ENCODE measurements at regions not wholly inside any gene's neighbourhood (a gene's known extent, or its start where the extent isn't known, plus 50 kb on each side); places are given as distances from the start of the nearest gene placed in this dataset.

GRCh38 chr13:93045836-93046235, 180.8 kb upstream of the GPC6 start:
- H3F3A ChIP-seq (replicated peaks; ENCODE audit: insufficient read depth), result no peaks in the 10 kb centered on the region
- H3K4me3 ChIP-seq (ENCODE audit: low read depth in 2 of 2, low read length in 1 of 2), result no peak overlapping the region
- no peak for TF ChIP-seq YY1 (IDR thresholded peaks at IDR 0.05; ENCODE audit: low read depth)
- TF ChIP-seq TCF12 (IDR thresholded peaks at IDR 0.05), result no peak
- no peak for TF ChIP-seq EZH2phosphoT487 (IDR thresholded peaks at IDR 0.05; ENCODE audit: borderline replicate concordance, low read depth)
- TF ChIP-seq GABPA (IDR thresholded peaks at IDR 0.05; ENCODE audit: low read depth), result no peak
- no peak for TF ChIP-seq FOSL2 (IDR thresholded peaks at IDR 0.05; ENCODE audit: borderline replicate concordance, low read depth)
- no peak for TF ChIP-seq SMC3 (IDR thresholded peaks at IDR 0.05; ENCODE audit: low read depth, low read length)
- no peak for TF ChIP-seq RAD21 (IDR thresholded peaks at IDR 0.05; ENCODE audit: low read length)
- TF ChIP-seq NRF1 (IDR thresholded peaks at IDR 0.05; ENCODE audit: low read depth, low read length), result no peak
- TF ChIP-seq ELF1 (IDR thresholded peaks at IDR 0.05), result no peak
- TF ChIP-seq FOXM1 (IDR thresholded peaks at IDR 0.05; ENCODE audit: low read depth), result no peak
- no peak for TF ChIP-seq NFIC (IDR thresholded peaks at IDR 0.05; ENCODE audit: borderline replicate concordance)
- TF ChIP-seq ZBTB33 (IDR thresholded peaks at IDR 0.05; ENCODE audit: borderline replicate concordance, low read depth), result no peak
- ChIA-PET POLR2A (no interaction called here), CTCF (no interaction called here)
- H3K27me3 ChIP-seq (ENCODE audit: insufficient read depth), result no peaks in the 10 kb centered on the region
- no peak overlapping the region for H3K4me2 ChIP-seq
- H3K79me2 ChIP-seq (ENCODE audit: insufficient read depth), result no peaks in the 10 kb centered on the region
- 0 out of 2 replicates have a peak overlapping the region, but pooled peaks have one; percentile 16 for H2AFZ ChIP-seq (ENCODE audit: low read depth)
- no peaks in the 10 kb centered on the region for H4K20me1 ChIP-seq (ENCODE audit: insufficient read depth)
- no peaks in the 10 kb centered on the region for H3K9me3 ChIP-seq
- no peak for DNase-seq
- H3K27ac ChIP-seq (ENCODE audit: low read depth in 2 of 2, low read length in 1 of 2), result no peak overlapping the region
- H3K9ac ChIP-seq, result no peak overlapping the region
- no peaks in the 10 kb centered on the region for H3K4me1 ChIP-seq (ENCODE audit: control insufficient read depth in 1 of 2, insufficient read depth in 2 of 2, low read depth in 1 of 2, low read length in 1 of 2)
- no peaks in the 10 kb centered on the region for H3K36me3 ChIP-seq (replicated peaks in 1 of 2; ENCODE audit: control insufficient read depth in 1 of 2, insufficient read depth in 2 of 2, low read length in 1 of 2)
- 73% methylated on average over 1 of the region's 1 CpG for WGBS (ENCODE audit: low lambda C conversion rate)
- no peaks in the 10 kb centered on the region for H3K9me2 ChIP-seq

GRCh38 chr13:93055233-93055632, 171.4 kb upstream of the GPC6 start:
- no peaks in the 10 kb centered on the region for H4K20me1 ChIP-seq (ENCODE audit: insufficient read depth)
- H3K27ac ChIP-seq (ENCODE audit: low read depth in 2 of 2, low read length in 1 of 2), result no peak overlapping the region
- no peaks in the 10 kb centered on the region; a peak in 1 of 4 replicates for H3K4me1 ChIP-seq (ENCODE audit: control insufficient read depth in 1 of 2, insufficient read depth in 2 of 2, low read depth in 1 of 2, low read length in 1 of 2)
- ChIA-PET CTCF (no interaction called here), POLR2A (no interaction called here)
- no peaks in the 10 kb centered on the region for H3K27me3 ChIP-seq (ENCODE audit: insufficient read depth)
- no peak overlapping the region for H3K9ac ChIP-seq
- H3F3A ChIP-seq (replicated peaks; ENCODE audit: insufficient read depth), result no peaks in the 10 kb centered on the region
- H2AFZ ChIP-seq (ENCODE audit: low read depth), result no peak overlapping the region
- no peak for DNase-seq
- no peaks in the 10 kb centered on the region for H3K36me3 ChIP-seq (replicated peaks in 1 of 2; ENCODE audit: control insufficient read depth in 1 of 2, insufficient read depth in 2 of 2, low read length in 1 of 2)
- no peaks in the 10 kb centered on the region for H3K9me2 ChIP-seq
- no peak overlapping the region for H3K4me2 ChIP-seq
- H3K79me2 ChIP-seq (ENCODE audit: insufficient read depth), result no peaks in the 10 kb centered on the region
- WGBS (ENCODE audit: low lambda C conversion rate), result 59% methylated on average over 2 of the region's 2 CpGs
- H3K9me3 ChIP-seq, result no peaks in the 10 kb centered on the region
- H3K4me3 ChIP-seq (ENCODE audit: low read depth in 2 of 2, low read length in 1 of 2), result no peak overlapping the region
- TF ChIP-seq GATA2 (CRISPR knock-in tag; IDR thresholded peaks at IDR 0.05) (no peak), CTCF (IDR thresholded peaks at IDR 0.05) (no peak), EP300 (IDR thresholded peaks at IDR 0.05; ENCODE audit: borderline replicate concordance in 1 of 2, low read depth in 1 of 2, low read length in 1 of 2) (no peak), FOSL2 (IDR thresholded peaks at IDR 0.05; ENCODE audit: borderline replicate concordance, low read depth) (no peak), ELF1 (IDR thresholded peaks at IDR 0.05) (no peak), JUND (IDR thresholded peaks at IDR 0.05) (no peak), CHD2 (IDR thresholded peaks at IDR 0.05; ENCODE audit: low read length, partially characterized antibody) (no peak), GABPA (IDR thresholded peaks at IDR 0.05; ENCODE audit: low read depth) (no peak), TCF12 (IDR thresholded peaks at IDR 0.05) (no peak), RAD21 (IDR thresholded peaks at IDR 0.05; ENCODE audit: low read length) (no peak), USF2 (IDR thresholded peaks at IDR 0.05; ENCODE audit: borderline replicate concordance, low read depth, low read length) (no peak), TEAD4 (IDR thresholded peaks at IDR 0.05; ENCODE audit: borderline replicate concordance, insufficient read depth) (no peak), FOXJ3 (CRISPR knock-in tag; IDR thresholded peaks at IDR 0.05) (no peak), REST (IDR thresholded peaks at IDR 0.05; ENCODE audit: low read depth, low read length) (no peak), SIN3A (IDR thresholded peaks at IDR 0.05; ENCODE audit: borderline replicate concordance, low read depth, low read length) (no peak)

All from SK-N-SH (cell line).